GM23338 (cell line): ENCODE measurements at regions not wholly inside any gene's neighbourhood (a gene's known extent, or its start where the extent isn't known, plus 50 kb on each side); places are given as distances from the start of the nearest gene placed in this dataset.

Experiments used
- ATAC-seq: fragments of 200-7000 bp; cut with Tn5 transposase; 3 replicates; pipeline ENCODE4 v1.9.1; 2020
- DNase-seq: peaks from one replicate; pipeline ENCODE4 v3.0.0-alpha.2; 2015; ENCODE audit warnings: low spot score
- H2AFZ ChIP-seq: fragments of 200-600 bp; sonication (generic); 2 replicates; pipeline ENCODE4 v1.8.0; 2016; ENCODE audit warnings: antibody characterized with exemption, mild to moderate bottlenecking, moderate library complexity
- H3F3A ChIP-seq: fragments of 200-600 bp; sonication (generic); replicated peaks from 2 replicates; pipeline ENCODE4 v1.8.0; 2017; ENCODE audit warnings: antibody characterized with exemption, mixed run types, low read depth
- H3K27ac ChIP-seq: fragments of 200-600 bp; sonication (generic); 2 replicates; pipeline ENCODE4 v1.6.1; 2016; ENCODE audit warnings: low read depth
- H3K27me3 ChIP-seq: fragments of 200-600 bp; sonication (generic); 2 replicates; pipeline ENCODE4 v1.8.0; 2016; ENCODE audit warnings: mild to moderate bottlenecking, mixed run types, moderate library complexity; ENCODE audit not compliant: insufficient read depth
- H3K36me3 ChIP-seq: fragments of 200-600 bp; sonication (generic); 2 replicates; pipeline ENCODE4 v1.8.0; 2016; ENCODE audit warnings: mild to moderate bottlenecking; ENCODE audit not compliant: insufficient read depth
- H3K4me1 ChIP-seq: fragments of 200-600 bp; sonication (generic); 2 replicates; pipeline ENCODE4 v1.8.0; 2016; ENCODE audit warnings: mild to moderate bottlenecking, moderate library complexity; ENCODE audit not compliant: insufficient read depth
- H3K4me2 ChIP-seq: fragments of 200-600 bp; sonication (generic); 2 replicates; pipeline ENCODE4 v1.7.1; 2017; ENCODE audit warnings: mixed run types
- H3K4me3 ChIP-seq: fragments of 200-600 bp; sonication (generic); 2 replicates; pipeline ENCODE4 v1.6.1; 2016; ENCODE audit warnings: mixed run types
- H3K79me2 ChIP-seq: fragments of 200-600 bp; sonication (generic); replicated peaks from 2 replicates; pipeline ENCODE4 v1.8.0; 2017; ENCODE audit warnings: mild to moderate bottlenecking; ENCODE audit not compliant: insufficient read depth
- H3K9me2 ChIP-seq: fragments of 200-600 bp; sonication (generic); 2 replicates; pipeline ENCODE4 v1.8.0; 2017; ENCODE audit not compliant: insufficient read depth
- H4K20me1 ChIP-seq: fragments of 200-600 bp; sonication (generic); replicated peaks from 2 replicates; pipeline ENCODE4 v1.8.0; 2017; ENCODE audit warnings: mild to moderate bottlenecking; ENCODE audit not compliant: insufficient read depth
- H3K27ac Mint-ChIP-seq: 2 replicates; pipeline ENCODE4 v1.8.0; 2020; ENCODE audit warnings: inconsistent platforms, mild to moderate bottlenecking, moderate library complexity, mixed read lengths
- H3K27me3 Mint-ChIP-seq: 3 replicates; pipeline ENCODE4 v1.8.0; 2022; ENCODE audit warnings: low read depth, mild to moderate bottlenecking, moderate library complexity, mixed read lengths, inconsistent platforms; ENCODE audit not compliant: insufficient read depth, poor library complexity
- H3K36me3 Mint-ChIP-seq: 3 replicates; pipeline ENCODE4 v1.8.0; 2021; ENCODE audit warnings: low read depth, mild to moderate bottlenecking, inconsistent platforms, moderate library complexity, mixed read lengths
- H3K4me1 Mint-ChIP-seq: 3 replicates; pipeline ENCODE4 v1.8.0; 2020; ENCODE audit warnings: mild to moderate bottlenecking, inconsistent platforms, mixed read lengths
- H3K4me3 Mint-ChIP-seq: 3 replicates; pipeline ENCODE4 v1.8.0; 2021; ENCODE audit warnings: moderate library complexity, mild to moderate bottlenecking, inconsistent platforms, mixed read lengths
- H3K9me3 Mint-ChIP-seq: 3 replicates; pipeline ENCODE4 v1.8.0; 2020; ENCODE audit warnings: moderate library complexity, mild to moderate bottlenecking, inconsistent platforms, mixed read lengths
- EZH2 ChIP-seq: fragments of 200-600 bp; sonication (generic); IDR thresholded peaks from one replicate; pipeline ENCODE4 v1.8.0; 2017; ENCODE audit warnings: antibody characterized with exemption, mild to moderate bottlenecking, low read depth; ENCODE audit not compliant: unreplicated experiment
- EZH2phosphoT487 ChIP-seq: fragments of 200-600 bp; sonication (generic); IDR thresholded peaks from one replicate; pipeline ENCODE4 v1.8.1; 2018; ENCODE audit warnings: antibody characterized with exemption; ENCODE audit not compliant: unreplicated experiment
- JUNB ChIP-seq: IDR thresholded peaks from one replicate; pipeline ENCODE4 v1.6.1; 2016; ENCODE audit warnings: antibody characterized with exemption; ENCODE audit not compliant: unreplicated experiment
- NANOG ChIP-seq: IDR thresholded peaks from 2 replicates; pipeline ENCODE4 v1.6.1; 2016; ENCODE audit warnings: antibody characterized with exemption, borderline replicate concordance
- REST ChIP-seq: IDR thresholded peaks from one replicate; pipeline ENCODE4 v1.6.1; 2018; ENCODE audit warnings: antibody characterized with exemption; ENCODE audit not compliant: unreplicated experiment
- STAT1 ChIP-seq: IDR thresholded peaks from one replicate; pipeline ENCODE4 v1.6.1; 2016; ENCODE audit warnings: antibody characterized with exemption; ENCODE audit not compliant: unreplicated experiment
- ZNF331 ChIP-seq: fragments of 250-450 bp; sonication (Bioruptor Pico); IDR thresholded peaks from 2 replicates; pipeline ENCODE4 v1.5.0; 2020; ENCODE audit warnings: low read depth, mild to moderate bottlenecking, moderate library complexity
- ZNF462 ChIP-seq: fragments of 250-450 bp; sonication (Bioruptor Pico); IDR thresholded peaks from 2 replicates; pipeline ENCODE4 v1.5.0; 2020; ENCODE audit warnings: mild to moderate bottlenecking, moderate library complexity

GRCh38 chr5:125109293-125109692 lies 362.9 kb upstream of the ZNF608 start (continued):
- TF ChIP-seq EZH2phosphoT487 (no peak), STAT1 (no peak), ZNF331 (no peak), EZH2 (no peak), JUNB (no peak), REST (no peak)

GRCh38 chr5:125109816-125110215 lies 363.4 kb upstream of the ZNF608 start:
- H2AFZ ChIP-seq = peak overlapping the region; percentile 45; the same call in 1 of the 2 replicates
- no peaks in the 10 kb centered on the region for H3K36me3 ChIP-seq
- DNase-seq = no peak
- TF ChIP-seq ZNF462 (CRISPR knock-in tag) = no peak
- no peak for TF ChIP-seq EZH2phosphoT487
- no peak for TF ChIP-seq EZH2
- no peak for TF ChIP-seq ZNF331
- no peak for TF ChIP-seq NANOG
- H3F3A ChIP-seq = no peaks in the 10 kb centered on the region
- no peaks in the 10 kb centered on the region for H3K79me2 ChIP-seq
- H3K36me3 Mint-ChIP-seq = peaks cover 6% of the 10 kb centered on the region; the same call in 1 of the 3 replicates
- H3K4me2 ChIP-seq = no peak overlapping the region
- ATAC-seq = no peak
- H3K4me3 ChIP-seq = no peak overlapping the region
- no peak overlapping the region for H3K27ac Mint-ChIP-seq
- H3K27me3 ChIP-seq = no peaks in the 10 kb centered on the region
- no peaks in the 10 kb centered on the region; the same call in 2 of the 3 replicates for H3K9me3 Mint-ChIP-seq
- peaks cover 3% of the 10 kb centered on the region for H3K27me3 Mint-ChIP-seq
- no peaks in the 10 kb centered on the region for H4K20me1 ChIP-seq
- no peaks in the 10 kb centered on the region for H3K4me1 ChIP-seq
- peaks cover 18% of the 10 kb centered on the region for H3K9me2 ChIP-seq
- H3K4me1 Mint-ChIP-seq = peaks cover 4% of the 10 kb centered on the region
- no peak overlapping the region for H3K27ac ChIP-seq
- H3K4me3 Mint-ChIP-seq = no peak overlapping the region
